HAP-1 (cell line): ENCODE measurements at regions not wholly inside any gene's neighbourhood (a gene's known extent, or its start where the extent isn't known, plus 50 kb on each side); places are given as distances from the start of the nearest gene placed in this dataset.
"Not testable (repeated sequence)": the region's sequence is repeated elsewhere in the genome, so short reads cannot be mapped to it uniquely, and the experiment has no call there.

Experiments
- DNase-seq, 2 experiments: peaks; one replicate each; pipeline ENCODE4 v3.0.0-alpha.2; 2016 to 2020; ENCODE audit warnings: low spot score in 2 of 2
- H3K27me3 ChIP-seq: fragments of 250-450 bp; sonication (Bioruptor Pico); 2 replicates; pipeline ENCODE4 v1.5.1; 2020; ENCODE audit warnings: low read depth, mild to moderate bottlenecking, moderate library complexity
- H3K36me3 ChIP-seq: fragments of 250-450 bp; sonication (Bioruptor Pico); replicated peaks from 2 replicates; pipeline ENCODE4 v1.5.1; 2020; ENCODE audit warnings: mild to moderate bottlenecking
- H3K4me1 ChIP-seq: fragments of 250-450 bp; sonication (Bioruptor Pico); 2 replicates; pipeline ENCODE4 v1.5.1; 2020; ENCODE audit warnings: mild to moderate bottlenecking
- H3K4me3 ChIP-seq: fragments of 250-450 bp; sonication (Bioruptor Pico); 2 replicates; pipeline ENCODE4 v1.5.1; 2020; ENCODE audit warnings: mild to moderate bottlenecking, moderate library complexity
- H3K9me3 ChIP-seq: fragments of 250-450 bp; sonication (Bioruptor Pico); 2 replicates; pipeline ENCODE4 v1.5.1; 2020; ENCODE audit warnings: mild to moderate bottlenecking, moderate library complexity
- in situ Hi-C: fragments of 300-500 bp; cut with MboI; formaldehyde crosslinking; loops from 3 replicates; pipeline ENCODE4 v1.14.3; 2020; ENCODE audit warnings: low sequenced_read_pairs, inconsistent platforms, mixed read lengths

DNA sequence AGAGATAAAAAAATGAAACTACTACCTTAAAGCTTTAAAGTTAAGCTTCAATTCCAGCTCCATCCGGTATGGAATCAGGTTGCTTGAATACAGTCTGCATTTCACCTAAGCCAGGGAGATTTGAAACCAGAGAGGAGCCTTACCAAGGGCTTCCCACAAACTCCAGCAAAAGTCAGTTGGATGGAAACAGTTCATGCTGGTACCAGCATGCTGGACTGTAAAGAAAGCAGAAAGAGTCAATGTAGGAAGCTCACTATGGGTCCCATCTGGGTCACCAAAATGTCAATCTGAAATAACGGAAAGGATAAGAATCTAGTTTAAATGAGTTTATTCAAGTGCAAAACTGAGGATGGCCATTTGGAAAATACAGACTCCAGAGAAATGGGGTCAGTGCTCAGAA, 65.3 kb downstream of the CDO1 start:
- H3K4me3 ChIP-seq: no peak overlapping the region
- no peak for DNase-seq
- H3K9me3 ChIP-seq: no peaks in the 10 kb centered on the region
- H3K4me1 ChIP-seq: no peaks in the 10 kb centered on the region
- H3K36me3 ChIP-seq: no peaks in the 10 kb centered on the region
- in situ Hi-C loops: no loop called here
- peaks cover 24% of the 10 kb centered on the region; the same call in 1 of the 2 replicates for H3K27me3 ChIP-seq

DNA sequence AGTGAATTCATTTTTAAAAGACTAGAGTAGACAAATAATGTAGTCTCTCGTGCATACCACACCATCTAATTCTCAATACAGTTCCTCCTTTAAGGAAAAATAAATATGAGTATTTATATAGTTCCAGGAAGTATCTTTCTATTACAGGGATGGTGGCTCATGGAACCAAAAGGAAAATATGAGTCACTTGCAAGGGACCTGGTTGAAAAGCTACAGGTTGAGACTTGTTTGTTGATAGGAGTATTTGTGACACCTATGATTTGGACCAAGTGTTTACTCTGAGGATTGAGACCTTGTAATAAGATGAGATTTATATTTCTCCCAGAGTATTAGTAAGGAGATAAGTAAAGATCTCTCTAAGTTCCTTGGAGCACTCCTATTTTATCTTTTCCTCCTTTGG, 67.4 kb downstream of the CDO1 start:
- in situ Hi-C loops: no loop called here
- H3K9me3 ChIP-seq: no peaks in the 10 kb centered on the region
- no peaks in the 10 kb centered on the region for H3K36me3 ChIP-seq
- peaks cover 24% of the 10 kb centered on the region; the same call in 1 of the 2 replicates for H3K27me3 ChIP-seq
- no peaks in the 10 kb centered on the region for H3K4me1 ChIP-seq
- DNase-seq: no peak
- H3K4me3 ChIP-seq: no peak overlapping the region

GRCh38 chr5:115739245-115739644, 77.2 kb downstream of the CDO1 start:
- H3K4me3 ChIP-seq, in situ Hi-C loops, H3K27me3 ChIP-seq, H3K9me3 ChIP-seq, DNase-seq, H3K36me3 ChIP-seq: not testable (repeated sequence)
- H3K4me1 ChIP-seq: peaks cover 13% of the 10 kb centered on the region

DNA sequence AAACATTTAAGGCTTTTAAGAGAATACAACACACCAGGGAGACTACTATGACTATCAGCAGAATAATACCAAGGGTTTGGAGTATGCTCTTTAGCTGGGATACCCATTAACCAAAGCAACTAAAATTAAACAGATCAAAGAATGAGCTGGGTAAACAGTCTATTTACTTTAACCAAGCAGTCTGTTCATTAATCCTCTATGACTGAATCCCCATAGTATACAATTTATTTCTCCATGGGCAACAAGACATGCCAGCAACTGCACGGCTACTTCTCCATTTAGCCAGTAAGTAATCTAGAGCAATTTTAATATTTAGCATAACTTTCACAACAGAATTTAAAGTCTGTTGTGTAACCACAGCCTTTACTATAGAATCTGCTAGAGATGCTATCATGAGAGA, 77.6 kb downstream of the CDO1 start:
- in situ Hi-C loops: no loop called here
- H3K27me3 ChIP-seq: no peaks in the 10 kb centered on the region
- H3K9me3 ChIP-seq: no peaks in the 10 kb centered on the region
- DNase-seq: no peak
- no peaks in the 10 kb centered on the region for H3K36me3 ChIP-seq
- H3K4me3 ChIP-seq: no peak overlapping the region
- peaks cover 13% of the 10 kb centered on the region for H3K4me1 ChIP-seq

DNA sequence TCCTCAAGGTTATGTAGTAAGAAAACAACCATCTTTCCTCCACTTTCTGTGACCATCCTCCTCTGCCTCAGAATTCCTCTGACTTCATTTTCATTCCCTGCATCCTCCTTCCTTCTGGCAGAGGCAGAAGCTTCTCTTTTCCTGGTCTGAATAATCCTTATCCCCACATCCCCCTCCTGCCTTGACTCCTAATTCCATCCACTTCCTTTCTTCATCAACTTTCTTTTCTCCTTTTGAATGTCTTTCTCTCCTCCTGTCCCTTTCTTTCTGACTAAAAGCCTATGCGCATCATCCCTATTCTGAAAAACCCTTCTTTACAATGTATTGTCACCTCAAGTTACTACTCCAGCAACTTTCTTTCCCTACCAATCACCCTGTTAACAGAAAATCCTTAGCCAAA, 79.0 kb downstream of the CDO1 start:
- Histone ChIP-seq H3K4me3 (no peak overlapping the region), H3K27me3 (0 out of 2 replicates have a peak, but pooled peaks cover 2% of the 10 kb centered on the region), H3K9me3 (no peaks in the 10 kb centered on the region), H3K36me3 (no peaks in the 10 kb centered on the region), H3K4me1 (peaks cover 13% of the 10 kb centered on the region)
- DNase-seq: no peak
- in situ Hi-C loops: no loop called here

DNA sequence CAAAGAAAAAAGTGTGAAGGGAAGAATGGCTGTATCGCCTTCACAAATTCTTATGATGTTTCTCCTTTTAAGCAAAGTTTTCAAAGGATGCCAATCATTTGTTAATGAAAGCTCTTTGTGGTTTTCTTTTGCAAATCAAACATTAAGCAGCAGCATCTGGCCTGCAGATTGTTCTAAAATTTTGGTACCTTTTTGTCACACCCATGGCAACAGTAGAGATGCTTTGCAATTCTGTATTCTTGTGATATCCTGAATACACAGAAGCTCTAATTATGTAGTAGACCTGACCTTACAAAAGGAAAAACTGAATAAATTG, 79.8 kb downstream of the CDO1 start:
- Histone ChIP-seq H3K36me3 (no peaks in the 10 kb centered on the region), H3K4me1 (peaks cover 13% of the 10 kb centered on the region), H3K9me3 (no peaks in the 10 kb centered on the region), H3K27me3 (0 out of 2 replicates have a peak, but pooled peaks cover 5% of the 10 kb centered on the region), H3K4me3 (no peak overlapping the region)
- DNase-seq: peak; percentile 16 to 73
- in situ Hi-C loops: no loop called here

- Histone ChIP-seq H3K9me3 (no peaks in the 10 kb centered on the region), H3K36me3 (no peaks in the 10 kb centered on the region), H3K4me1 (peaks cover 13% of the 10 kb centered on the region), H3K27me3 (0 out of 2 replicates have a peak, but pooled peaks cover 5% of the 10 kb centered on the region), H3K4me3 (no peak overlapping the region)
- no peak for DNase-seq
- in situ Hi-C loops: no loop called here
These were observed 80.3 kb downstream of the CDO1 start for GRCh38 chr5:115736004-115736689.

- no peaks in the 10 kb centered on the region for H3K9me3 ChIP-seq
- no peaks in the 10 kb centered on the region for H3K36me3 ChIP-seq
- no peak overlapping the region for H3K4me3 ChIP-seq
- H3K4me1 ChIP-seq: peaks cover 13% of the 10 kb centered on the region
- in situ Hi-C loops: no loop called here
- H3K27me3 ChIP-seq: 0 out of 2 replicates have a peak, but pooled peaks cover 5% of the 10 kb centered on the region
- DNase-seq: no peak
These were observed 81.1 kb downstream of the CDO1 start for GRCh38 chr5:115735108-115735998.

GRCh38 chr5:115733607-115734006, 82.9 kb downstream of the CDO1 start:
- H3K27me3 ChIP-seq: 0 out of 2 replicates have a peak, but pooled peaks cover 5% of the 10 kb centered on the region
- DNase-seq: no peak
- peaks cover 13% of the 10 kb centered on the region for H3K4me1 ChIP-seq
- no peak overlapping the region for H3K4me3 ChIP-seq
- in situ Hi-C loops: no loop called here
- H3K9me3 ChIP-seq: no peaks in the 10 kb centered on the region
- no peaks in the 10 kb centered on the region for H3K36me3 ChIP-seq

- Histone ChIP-seq H3K36me3 (no peaks in the 10 kb centered on the region), H3K4me3 (no peak overlapping the region), H3K27me3 (0 out of 2 replicates have a peak, but pooled peaks cover 5% of the 10 kb centered on the region), H3K9me3 (no peaks in the 10 kb centered on the region), H3K4me1 (peaks cover 12% of the 10 kb centered on the region)
- in situ Hi-C loops: no loop called here
- no peak for DNase-seq
These were observed 84.4 kb downstream of the CDO1 start for GRCh38 chr5:115732026-115732425.

- no peaks in the 10 kb centered on the region for H3K9me3 ChIP-seq
- in situ Hi-C loops: no loop called here
- DNase-seq: no peak
- no peak overlapping the region for H3K4me3 ChIP-seq
- peaks cover 4% of the 10 kb centered on the region; the same call in 1 of the 2 replicates for H3K27me3 ChIP-seq
- no peaks in the 10 kb centered on the region for H3K36me3 ChIP-seq
- H3K4me1 ChIP-seq: no peaks in the 10 kb centered on the region
These were observed 90.9 kb downstream of the CDO1 start for GRCh38 chr5:115725522-115725921.

DNA sequence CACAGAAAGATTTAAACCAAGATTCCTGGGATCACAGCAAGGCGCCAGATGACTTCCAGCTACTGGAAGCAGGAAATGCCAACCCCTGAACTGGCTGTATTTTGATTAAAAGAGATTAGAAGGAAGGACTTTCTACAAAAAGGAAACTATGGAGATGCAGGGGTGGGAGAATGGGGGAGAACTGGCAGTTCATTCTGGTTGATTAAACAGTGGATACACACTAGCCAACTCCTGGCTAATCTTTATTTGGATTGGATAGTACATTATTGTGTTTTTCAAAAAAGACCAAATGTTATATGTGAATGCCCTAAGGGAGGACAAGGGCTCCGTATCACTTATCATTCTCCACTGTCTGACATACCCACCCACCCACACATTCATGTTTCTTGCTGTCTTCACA, 93.2 kb downstream of the CDO1 start:
- H3K4me3 ChIP-seq: no peak overlapping the region
- in situ Hi-C loops: no loop called here
- H3K36me3 ChIP-seq: no peaks in the 10 kb centered on the region
- no peaks in the 10 kb centered on the region for H3K4me1 ChIP-seq
- no peaks in the 10 kb centered on the region for H3K9me3 ChIP-seq
- peaks cover 10% of the 10 kb centered on the region for H3K27me3 ChIP-seq
- no peak for DNase-seq

GRCh38 chr5:115720888-115721287, 95.1 kb upstream of the TMED7 start:
- H3K9me3 ChIP-seq: no peaks in the 10 kb centered on the region
- no peak overlapping the region for H3K4me3 ChIP-seq
- H3K4me1 ChIP-seq: no peaks in the 10 kb centered on the region
- DNase-seq: no peak
- H3K27me3 ChIP-seq: peaks cover 10% of the 10 kb centered on the region
- in situ Hi-C loops: no loop called here
- H3K36me3 ChIP-seq: no peaks in the 10 kb centered on the region

DNA sequence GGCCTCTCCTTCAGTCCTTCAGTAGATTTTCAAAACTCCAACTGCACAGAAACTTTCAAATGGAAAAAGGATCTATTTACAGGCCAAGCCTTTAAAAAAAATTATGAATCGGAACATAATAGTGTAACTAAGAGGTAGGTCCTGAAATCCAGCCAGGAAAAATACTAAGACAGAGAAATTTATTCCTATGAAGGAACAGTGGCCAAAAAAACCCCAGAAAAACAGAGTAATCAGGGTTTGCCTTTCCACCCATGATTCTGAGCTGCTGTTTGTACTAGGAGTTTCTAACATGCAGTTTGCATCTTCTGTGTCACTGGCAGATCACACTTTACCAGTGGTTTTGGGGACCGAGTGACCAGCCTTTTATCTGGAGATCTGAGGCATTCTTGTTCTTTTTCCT, 93.1 kb upstream of the TMED7 start:
- H3K4me3 ChIP-seq: no peak overlapping the region
- no peaks in the 10 kb centered on the region for H3K4me1 ChIP-seq
- no peak for DNase-seq
- no peaks in the 10 kb centered on the region for H3K36me3 ChIP-seq
- in situ Hi-C loops: no loop called here
- peaks cover 10% of the 10 kb centered on the region for H3K27me3 ChIP-seq
- no peaks in the 10 kb centered on the region for H3K9me3 ChIP-seq
